SK-N-SH treated with all-trans-retinoic acid at 6 μM for 48 hours (cell line): ENCODE measurements at regions not wholly inside any gene's neighbourhood (a gene's known extent, or its start where the extent isn't known, plus 50 kb on each side); places are given as distances from the start of the nearest gene placed in this dataset.

Source experiments
- ARNTL ChIP-seq: fragments of 450-650 bp; formaldehyde crosslinking; IDR thresholded peaks from 2 replicates; pipeline ENCODE4 v1.5.0; 2020; ENCODE audit warnings: low read depth, mild to moderate bottlenecking, moderate library complexity, borderline replicate concordance
- BACH2 ChIP-seq: fragments of 250-450 bp; sonication (Bioruptor Pico); IDR thresholded peaks from 2 replicates; pipeline ENCODE4 v1.9.0; 2021; ENCODE audit warnings: mild to moderate bottlenecking, borderline replicate concordance
- OSR1 ChIP-seq: fragments of 250-450 bp; sonication (Bioruptor Pico); IDR thresholded peaks from 2 replicates; pipeline ENCODE4 v1.8.0; 2022; ENCODE audit warnings: moderate library complexity, mild to moderate bottlenecking, inconsistent platforms
- PATZ1 ChIP-seq: fragments of 250-450 bp; sonication (Bioruptor Pico); IDR thresholded peaks from 2 replicates; pipeline ENCODE4 v1.8.0; 2020; ENCODE audit warnings: mild to moderate bottlenecking, moderate library complexity, borderline replicate concordance
- SNAI2 ChIP-seq: fragments of 250-450 bp; sonication (Bioruptor Pico); IDR thresholded peaks from 2 replicates; pipeline ENCODE4 v1.5.0; 2020; ENCODE audit warnings: mild to moderate bottlenecking, moderate library complexity
- TCF4 ChIP-seq: fragments of 250-450 bp; sonication (Bioruptor Pico); IDR thresholded peaks from 2 replicates; pipeline ENCODE4 v1.8.0; 2021; ENCODE audit warnings: mild to moderate bottlenecking, moderate library complexity, borderline replicate concordance
- ZFP30 ChIP-seq: fragments of 450-650 bp; formaldehyde crosslinking; IDR thresholded peaks from 2 replicates; pipeline ENCODE4 v1.5.0; 2022; ENCODE audit warnings: mild to moderate bottlenecking, moderate library complexity
- ZNF565 ChIP-seq: fragments of 450-650 bp; formaldehyde crosslinking; conservative IDR thresholded peaks from 2 replicates; pipeline ENCODE4 v1.5.0; 2020; ENCODE audit warnings: low read depth, mild to moderate bottlenecking, moderate library complexity

DNA sequence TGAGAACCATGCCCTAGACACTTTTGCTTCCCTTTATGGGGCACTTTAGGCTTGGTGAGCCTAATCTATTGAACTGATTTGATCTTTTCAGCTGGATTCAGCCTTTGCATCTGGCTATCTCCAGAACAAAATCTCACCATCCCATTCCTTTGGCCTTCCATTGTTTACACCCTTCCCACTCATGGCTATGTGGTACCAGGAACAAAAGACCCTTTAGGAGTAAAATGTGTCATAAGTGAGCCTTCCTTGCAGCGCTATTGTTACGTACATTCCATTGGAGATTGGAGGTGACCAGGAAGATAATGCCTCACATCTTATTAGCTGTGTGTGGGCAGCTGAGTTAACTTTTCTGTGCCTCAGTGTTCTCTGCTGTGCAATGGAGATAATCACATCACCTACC is 188.4 kb downstream of the SATB1 start:
- TF ChIP-seq TCF4 (CRISPR knock-in tag), result no peak
- TF ChIP-seq ZNF565 (CRISPR knock-in tag), result no peak
- no peak for TF ChIP-seq ARNTL (CRISPR knock-in tag)
- TF ChIP-seq BACH2 (CRISPR knock-in tag), result no peak
- TF ChIP-seq PATZ1, result no peak
- TF ChIP-seq OSR1 (CRISPR knock-in tag), result no peak
- TF ChIP-seq SNAI2 (CRISPR knock-in tag), result no peak
- TF ChIP-seq ZFP30 (CRISPR knock-in tag), result no peak
